ENCODE measurements at regions not wholly inside any gene's neighbourhood (a gene's known extent, or its start where the extent isn't known, plus 50 kb on each side); places are given as distances from the start of the nearest gene placed in this dataset.

GRCh38 chr6:163641706-163642105 lies 227.2 kb downstream of the QKI start:
- no peaks in the 10 kb centered on the region for H3K27me3 ChIP-seq (ENCODE audit: insufficient read depth, low read length, poor library complexity, severe bottlenecking)
- H3K79me2 ChIP-seq (ENCODE audit: insufficient read depth, low read length) = no peaks in the 10 kb centered on the region
- no peaks in the 10 kb centered on the region for H3F3A ChIP-seq (ENCODE audit: low read depth)
- no peaks in the 10 kb centered on the region for H4K20me1 ChIP-seq (ENCODE audit: insufficient read depth, low read length, poor library complexity, severe bottlenecking)
- no peak overlapping the region for H3K4me2 ChIP-seq (ENCODE audit: low read depth, low read length, poor library complexity, severe bottlenecking)
- H3K9me2 ChIP-seq (replicated peaks; ENCODE audit: low read depth, low read length) = no peaks in the 10 kb centered on the region
- H3K4me3 ChIP-seq (ENCODE audit: low read length, poor library complexity, severe bottlenecking) = no peak overlapping the region
- TF ChIP-seq EZH2phosphoT487 (IDR thresholded peaks at IDR 0.05; ENCODE audit: borderline replicate concordance) (no peak), CTCF (conservative IDR thresholded peaks at IDR 0.05; ENCODE audit: low read length) (no peak)
- no peaks in the 10 kb centered on the region for H3K4me1 ChIP-seq (ENCODE audit: insufficient read depth, low read length, poor library complexity, severe bottlenecking)
- no peak overlapping the region for H2AFZ ChIP-seq (ENCODE audit: low read length)
- H3K9me3 ChIP-seq (ENCODE audit: insufficient read depth, low read depth, low read length) = peaks cover 8% of the 10 kb centered on the region; the same call in 1 of the 2 replicates
- no peaks in the 10 kb centered on the region for H3K36me3 ChIP-seq (ENCODE audit: insufficient read depth, low read length)
- no peak overlapping the region for H3K9ac ChIP-seq (ENCODE audit: low read depth, low read length, poor library complexity, severe bottlenecking)

- Histone ChIP-seq H3K79me2 (ENCODE audit: insufficient read depth, low read length) (no peaks in the 10 kb centered on the region), H3K9ac (ENCODE audit: low read depth, low read length, poor library complexity, severe bottlenecking) (no peak overlapping the region), H3K4me1 (ENCODE audit: insufficient read depth, low read length, poor library complexity, severe bottlenecking) (no peaks in the 10 kb centered on the region), H3K36me3 (ENCODE audit: insufficient read depth, low read length) (no peaks in the 10 kb centered on the region), H3K9me2 (replicated peaks; ENCODE audit: low read depth, low read length) (no peaks in the 10 kb centered on the region), H3K4me3 (ENCODE audit: low read length, poor library complexity, severe bottlenecking) (no peak overlapping the region), H3K4me2 (ENCODE audit: low read depth, low read length, poor library complexity, severe bottlenecking) (no peak overlapping the region), H3K27me3 (ENCODE audit: insufficient read depth, low read length, poor library complexity, severe bottlenecking) (no peaks in the 10 kb centered on the region), H4K20me1 (ENCODE audit: insufficient read depth, low read length, poor library complexity, severe bottlenecking) (no peaks in the 10 kb centered on the region), H3K9me3 (ENCODE audit: insufficient read depth, low read depth, low read length) (peaks cover 8% of the 10 kb centered on the region; the same call in 1 of the 2 replicates), H3F3A (ENCODE audit: low read depth) (no peaks in the 10 kb centered on the region), H2AFZ (ENCODE audit: low read length) (no peak overlapping the region)
- TF ChIP-seq CTCF (conservative IDR thresholded peaks at IDR 0.05; ENCODE audit: low read length) = no peak
- no peak for TF ChIP-seq EZH2phosphoT487 (IDR thresholded peaks at IDR 0.05; ENCODE audit: borderline replicate concordance)
These were observed 226.1 kb downstream of the QKI start for GRCh38 chr6:163640641-163641040.

GRCh38 chr6:163637524-163637923 lies 223.0 kb downstream of the QKI start:
- Histone ChIP-seq H3K4me3 (ENCODE audit: low read length, poor library complexity, severe bottlenecking) (no peak overlapping the region), H3K9me2 (replicated peaks; ENCODE audit: low read depth, low read length) (no peaks in the 10 kb centered on the region), H4K20me1 (ENCODE audit: insufficient read depth, low read length, poor library complexity, severe bottlenecking) (no peaks in the 10 kb centered on the region), H3K9me3 (ENCODE audit: insufficient read depth, low read depth, low read length) (peaks cover 8% of the 10 kb centered on the region; the same call in 1 of the 2 replicates), H3K27me3 (ENCODE audit: insufficient read depth, low read length, poor library complexity, severe bottlenecking) (no peaks in the 10 kb centered on the region), H3F3A (ENCODE audit: low read depth) (no peaks in the 10 kb centered on the region), H3K4me2 (ENCODE audit: low read depth, low read length, poor library complexity, severe bottlenecking) (no peak overlapping the region), H2AFZ (ENCODE audit: low read length) (no peak overlapping the region), H3K4me1 (ENCODE audit: insufficient read depth, low read length, poor library complexity, severe bottlenecking) (no peaks in the 10 kb centered on the region), H3K79me2 (ENCODE audit: insufficient read depth, low read length) (no peaks in the 10 kb centered on the region), H3K36me3 (ENCODE audit: insufficient read depth, low read length) (no peaks in the 10 kb centered on the region), H3K9ac (ENCODE audit: low read depth, low read length, poor library complexity, severe bottlenecking) (no peak overlapping the region)
- TF ChIP-seq CTCF (conservative IDR thresholded peaks at IDR 0.05; ENCODE audit: low read length) = no peak
- no peak for TF ChIP-seq EZH2phosphoT487 (IDR thresholded peaks at IDR 0.05; ENCODE audit: borderline replicate concordance)
